ENCODE measurements at regions not wholly inside any gene's neighbourhood (a gene's known extent, or its start where the extent isn't known, plus 50 kb on each side); places are given as distances from the start of the nearest gene placed in this dataset.

DNA sequence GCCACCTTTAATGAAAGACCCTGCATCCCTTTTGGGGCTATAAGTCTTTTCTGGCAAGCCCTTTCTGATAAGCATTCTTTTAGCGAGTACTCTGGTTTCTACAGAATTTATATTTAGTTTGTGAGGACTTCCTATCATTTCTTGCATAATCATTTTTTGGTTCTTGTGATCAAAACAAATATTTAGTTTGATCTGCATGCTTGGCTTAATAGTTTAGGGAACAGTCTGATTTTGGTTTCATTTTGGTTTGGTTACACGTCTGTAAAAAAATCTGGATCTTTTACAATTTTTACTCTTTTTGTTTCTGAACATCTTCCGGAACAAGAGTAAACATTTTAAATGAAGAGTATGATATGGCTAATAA, 1074.4 kb downstream of the CDH9 start:
- no peak for TF ChIP-seq CTCF (IDR thresholded peaks at IDR 0.05)
- ATAC-seq = no peak
- H3K36me3 ChIP-seq = no peaks in the 10 kb centered on the region

DNA sequence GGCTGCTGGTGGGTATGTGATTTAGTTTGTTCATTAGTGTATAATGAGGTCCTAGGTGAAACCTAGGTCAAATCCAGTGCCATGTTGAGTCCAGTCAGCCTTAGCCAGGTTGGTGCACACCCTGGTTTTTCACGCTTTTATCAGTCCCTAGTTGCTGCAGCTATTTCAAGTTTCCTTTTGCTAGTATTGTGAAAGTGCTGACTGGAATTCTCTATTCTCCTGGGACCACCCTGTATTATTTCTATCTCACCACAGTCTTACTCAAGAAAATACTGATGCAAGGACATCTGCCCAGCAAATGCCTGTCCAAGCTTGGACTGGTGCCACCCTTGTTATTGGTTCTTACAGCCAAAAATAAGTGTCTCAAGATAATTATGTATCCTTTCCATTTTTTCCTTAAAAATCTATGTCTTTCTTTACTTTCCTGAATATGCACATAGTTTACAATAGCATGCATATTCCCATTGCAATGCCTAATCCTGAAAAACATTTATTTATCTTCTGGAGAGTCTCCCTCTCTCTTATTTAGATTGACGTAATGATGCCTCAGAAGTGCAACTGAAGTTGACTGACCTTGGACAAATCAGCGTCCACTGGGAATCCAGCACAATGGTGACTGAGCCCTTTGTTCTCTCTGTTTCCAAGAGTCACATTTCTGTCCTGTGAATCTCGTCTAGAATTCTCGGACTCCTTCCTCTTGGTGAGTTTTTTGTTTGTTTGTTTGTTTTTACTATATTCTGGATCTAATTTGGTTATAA, 1075.0 kb downstream of the CDH9 start:
- peaks cover 6% of the 10 kb centered on the region for H3K9me3 ChIP-seq
- TF ChIP-seq CTCF (IDR thresholded peaks at IDR 0.05) = no peak
- no peak overlapping the region for H3K27ac ChIP-seq
- no peaks in the 10 kb centered on the region for H3K36me3 ChIP-seq
- no peak overlapping the region for H3K4me3 ChIP-seq
- ATAC-seq (no peak), DNase-seq (no peak)
- no peaks in the 10 kb centered on the region for H3K27me3 ChIP-seq
- no peaks in the 10 kb centered on the region for H3K4me1 ChIP-seq
- intact Hi-C loops (cut with DNase I) = no loop called here

More for the DNA sequence above, 1074.4 kb downstream of the CDH9 start:
- no peak overlapping the region for H3K27ac ChIP-seq
- H3K27me3 ChIP-seq = no peaks in the 10 kb centered on the region
- no peaks in the 10 kb centered on the region for H3K4me1 ChIP-seq
- intact Hi-C loops (cut with DNase I) = no loop called here
- H3K4me3 ChIP-seq = no peak overlapping the region
- peaks cover 6% of the 10 kb centered on the region for H3K9me3 ChIP-seq
- DNase-seq = no peak

- Histone ChIP-seq H3K27me3 (no peaks in the 10 kb centered on the region), H3K4me1 (no peaks in the 10 kb centered on the region), H3K27ac (no peak overlapping the region), H3K9me3 (no peaks in the 10 kb centered on the region), H3K36me3 (no peaks in the 10 kb centered on the region), H3K4me3 (no peak overlapping the region)
- DNase-seq (no peak), ATAC-seq (no peak)
- TF ChIP-seq CTCF (IDR thresholded peaks at IDR 0.05) = no peak
- intact Hi-C loops (cut with DNase I) = no loop called here
These were observed 1083.0 kb downstream of the CDH9 start for GRCh38 chr5:25955337-25955736.

- DNase-seq (no peak), ATAC-seq (no peak)
- H3K27ac ChIP-seq = no peak overlapping the region
- TF ChIP-seq CTCF (IDR thresholded peaks at IDR 0.05) = no peak
- H3K4me1 ChIP-seq = no peaks in the 10 kb centered on the region
- no peak overlapping the region for H3K4me3 ChIP-seq
- H3K27me3 ChIP-seq = no peaks in the 10 kb centered on the region
- no peaks in the 10 kb centered on the region for H3K36me3 ChIP-seq
- intact Hi-C loops (cut with DNase I) = no loop called here
- H3K9me3 ChIP-seq = no peaks in the 10 kb centered on the region
These were observed 1087.7 kb downstream of the CDH9 start for GRCh38 chr5:25950681-25951080.

- no peaks in the 10 kb centered on the region for H3K9me3 ChIP-seq
- no peaks in the 10 kb centered on the region for H3K4me1 ChIP-seq
- intact Hi-C loops (cut with DNase I) = no loop called here
- H3K4me3 ChIP-seq = no peak overlapping the region
- H3K27me3 ChIP-seq = no peaks in the 10 kb centered on the region
- no peak for TF ChIP-seq CTCF (IDR thresholded peaks at IDR 0.05)
- H3K27ac ChIP-seq = no peak overlapping the region
- ATAC-seq (no peak), DNase-seq (no peak)
- H3K36me3 ChIP-seq = no peaks in the 10 kb centered on the region
These were observed 1090.1 kb downstream of the CDH9 start for GRCh38 chr5:25948278-25948677.

DNA sequence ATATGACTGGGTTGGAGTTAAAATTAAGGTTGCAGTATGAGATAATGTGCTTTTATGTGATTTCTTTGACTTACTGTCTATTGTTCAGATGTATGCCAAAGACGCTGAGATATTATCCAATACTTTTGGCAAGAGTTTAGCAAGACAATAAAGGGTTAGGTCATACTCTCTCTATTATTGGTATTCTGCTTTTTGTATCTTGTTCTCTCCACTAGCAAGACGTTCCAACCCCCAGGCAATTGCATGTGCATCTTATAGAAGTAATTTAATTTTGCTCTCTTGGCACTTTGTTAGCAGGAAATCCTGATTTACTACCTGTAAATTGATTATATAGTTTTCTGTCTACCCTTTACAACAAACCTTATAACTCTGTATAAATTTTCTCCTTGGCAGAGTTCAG, 1093.6 kb downstream of the CDH9 start:
- DNase-seq (no peak), ATAC-seq (no peak)
- Histone ChIP-seq H3K27ac (no peak overlapping the region), H3K4me3 (no peak overlapping the region), H3K9me3 (no peaks in the 10 kb centered on the region), H3K27me3 (no peaks in the 10 kb centered on the region), H3K4me1 (no peaks in the 10 kb centered on the region), H3K36me3 (no peaks in the 10 kb centered on the region)
- no peak for TF ChIP-seq CTCF (IDR thresholded peaks at IDR 0.05)
- intact Hi-C loops (cut with DNase I) = no loop called here
